ENCODE measurements at regions not wholly inside any gene's neighbourhood (a gene's known extent, or its start where the extent isn't known, plus 50 kb on each side); places are given as distances from the start of the nearest gene placed in this dataset.

DNA sequence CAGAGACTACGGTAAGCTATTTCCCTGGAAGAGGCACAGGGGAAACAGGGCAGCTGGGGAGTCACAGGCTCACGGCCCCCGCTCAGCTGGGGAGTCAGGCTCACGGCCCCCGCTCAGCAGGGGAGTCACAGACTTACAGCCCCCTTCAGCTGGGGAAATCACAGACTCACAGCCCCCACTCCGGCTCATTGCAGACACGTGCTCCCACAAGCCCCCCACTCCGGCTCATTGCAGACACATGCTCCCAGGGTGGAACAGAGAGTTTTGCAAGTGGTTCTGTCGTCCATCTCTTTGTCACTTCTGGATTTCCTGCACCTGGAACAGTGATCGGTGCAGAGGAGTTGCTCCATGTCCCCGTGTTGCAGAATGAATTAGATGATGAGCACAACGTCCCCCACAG lies 405.5 kb downstream of the CDH26 start:
- TF ChIP-seq CTCF (IDR thresholded peaks at IDR 0.05) = no peak
- TF ChIP-seq MYC (IDR thresholded peaks at IDR 0.05; ENCODE audit: borderline replicate concordance, low read length) = no peak
- no peak for TF ChIP-seq POLR2A (IDR thresholded peaks at IDR 0.05; ENCODE audit: low read length)
- TF ChIP-seq, protein P1, sequence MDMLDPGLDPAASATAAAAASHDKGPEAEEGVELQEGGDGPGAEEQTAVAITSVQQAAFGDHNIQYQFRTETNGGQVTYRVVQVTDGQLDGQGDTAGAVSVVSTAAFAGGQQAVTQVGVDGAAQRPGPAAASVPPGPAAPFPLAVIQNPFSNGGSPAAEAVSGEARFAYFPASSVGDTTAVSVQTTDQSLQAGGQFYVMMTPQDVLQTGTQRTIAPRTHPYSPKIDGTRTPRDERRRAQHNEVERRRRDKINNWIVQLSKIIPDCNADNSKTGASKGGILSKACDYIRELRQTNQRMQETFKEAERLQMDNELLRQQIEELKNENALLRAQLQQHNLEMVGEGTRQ (IDR thresholded peaks at IDR 0.05) = no peak
- TF ChIP-seq, protein P2, sequence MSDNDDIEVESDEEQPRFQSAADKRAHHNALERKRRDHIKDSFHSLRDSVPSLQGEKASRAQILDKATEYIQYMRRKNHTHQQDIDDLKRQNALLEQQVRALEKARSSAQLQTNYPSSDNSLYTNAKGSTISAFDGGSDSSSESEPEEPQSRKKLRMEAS (IDR thresholded peaks at IDR 0.05) = no peak
- TF ChIP-seq RAD21 (conservative IDR thresholded peaks at IDR 0.05 in 1 of 2, IDR thresholded peaks at IDR 0.05 in 1 of 2) = no peak
- TF ChIP-seq RFX5 (IDR thresholded peaks at IDR 0.05) = no peak
- no peak for TF ChIP-seq SMC3 (IDR thresholded peaks at IDR 0.05)
- TF ChIP-seq EHMT2 (IDR thresholded peaks at IDR 0.05; ENCODE audit: low read depth) = no peak
- no peak for TF ChIP-seq RCOR1 (IDR thresholded peaks at IDR 0.05; ENCODE audit: low read depth, low read length)
